ENCODE measurements at regions not wholly inside any gene's neighbourhood (a gene's known extent, or its start where the extent isn't known, plus 50 kb on each side); places are given as distances from the start of the nearest gene placed in this dataset.
"Not testable (repeated sequence)": the region's sequence is repeated elsewhere in the genome, so short reads cannot be mapped to it uniquely, and the experiment has no call there.

- Histone ChIP-seq H3K27me3 (no peaks in the 10 kb centered on the region), H3K36me3 (no peaks in the 10 kb centered on the region), H3K9me3 (no peaks in the 10 kb centered on the region), H3K4me3 (no peak overlapping the region), H3K4me1 (peaks cover 6% of the 10 kb centered on the region), H3K27ac (no peak overlapping the region)
- no peak for DNase-seq (ENCODE audit: low spot score in 2 of 2)
- 41% methylated on average over 3 of the region's 3 CpGs for WGBS
- TF ChIP-seq POLR2AphosphoS5 (IDR thresholded peaks at IDR 0.05) = no peak
- no peak for TF ChIP-seq EP300 (IDR thresholded peaks at IDR 0.05)
- TF ChIP-seq CTCF (IDR thresholded peaks at IDR 0.05) = no peak
- no peak for TF ChIP-seq POLR2A (IDR thresholded peaks at IDR 0.05)
Measured at GRCh38 chr7:69109246-69109645, 489.0 kb upstream of the AUTS2 start.

GRCh38 chr7:69109879-69110278, 488.4 kb upstream of the AUTS2 start:
- 93% methylated on average over 7 of the region's 7 CpGs for WGBS
- Histone ChIP-seq H3K4me3 (no peak overlapping the region), H3K36me3 (no peaks in the 10 kb centered on the region), H3K9me3 (no peaks in the 10 kb centered on the region), H3K27ac (no peak overlapping the region), H3K27me3 (no peaks in the 10 kb centered on the region), H3K4me1 (peaks cover 6% of the 10 kb centered on the region)
- TF ChIP-seq CTCF (IDR thresholded peaks at IDR 0.05) (no peak), EP300 (IDR thresholded peaks at IDR 0.05) (no peak), POLR2AphosphoS5 (IDR thresholded peaks at IDR 0.05) (no peak), POLR2A (IDR thresholded peaks at IDR 0.05) (no peak)
- DNase-seq (ENCODE audit: low spot score in 2 of 2) = no peak

- no peak for DNase-seq (ENCODE audit: low spot score in 2 of 2)
- no peaks in the 10 kb centered on the region for H3K27me3 ChIP-seq
- TF ChIP-seq CTCF (IDR thresholded peaks at IDR 0.05) = no peak
- no peak for TF ChIP-seq POLR2AphosphoS5 (IDR thresholded peaks at IDR 0.05)
- no peak for TF ChIP-seq POLR2A (IDR thresholded peaks at IDR 0.05)
- TF ChIP-seq EP300 (IDR thresholded peaks at IDR 0.05) = no peak
Measured at GRCh38 chr7:69110450-69111050, 487.7 kb upstream of the AUTS2 start.

GRCh38 chr7:69114374-69114773, 483.9 kb upstream of the AUTS2 start:
- Histone ChIP-seq H3K27ac (no peak overlapping the region), H3K4me3 (no peak overlapping the region), H3K4me1 (no peaks in the 10 kb centered on the region), H3K36me3 (no peaks in the 10 kb centered on the region), H3K27me3 (no peaks in the 10 kb centered on the region), H3K9me3 (no peaks in the 10 kb centered on the region)
- TF ChIP-seq CTCF (IDR thresholded peaks at IDR 0.05) (no peak), POLR2AphosphoS5 (IDR thresholded peaks at IDR 0.05) (no peak), POLR2A (IDR thresholded peaks at IDR 0.05) (no peak), EP300 (IDR thresholded peaks at IDR 0.05) (no peak)
- 56% methylated on average over 2 of the region's 2 CpGs for WGBS
- DNase-seq (ENCODE audit: low spot score in 2 of 2) = no peak

More at GRCh38 chr7:69110450-69111050, 487.7 kb upstream of the AUTS2 start:
- 78% methylated on average over 10 of the region's 10 CpGs for WGBS
- Histone ChIP-seq H3K4me3 (no peak overlapping the region), H3K4me1 (peaks cover 3% of the 10 kb centered on the region), H3K9me3 (no peaks in the 10 kb centered on the region), H3K36me3 (no peaks in the 10 kb centered on the region), H3K27ac (no peak overlapping the region)

GRCh38 chr7:69115788-69116187, 482.5 kb upstream of the AUTS2 start:
- Histone ChIP-seq H3K4me3 (no peak overlapping the region), H3K27ac (no peak overlapping the region), H3K9me3 (no peaks in the 10 kb centered on the region), H3K27me3 (no peaks in the 10 kb centered on the region), H3K4me1 (no peaks in the 10 kb centered on the region), H3K36me3 (no peaks in the 10 kb centered on the region)
- no peak for DNase-seq (ENCODE audit: low spot score in 2 of 2)
- 61% methylated on average over 3 of the region's 3 CpGs for WGBS
- TF ChIP-seq CTCF (IDR thresholded peaks at IDR 0.05) (no peak), EP300 (IDR thresholded peaks at IDR 0.05) (no peak), POLR2AphosphoS5 (IDR thresholded peaks at IDR 0.05) (no peak), POLR2A (IDR thresholded peaks at IDR 0.05) (no peak)

- not testable (repeated sequence) for H3K4me3 ChIP-seq; DNase-seq (ENCODE audit: low spot score in 2 of 2); H3K27ac ChIP-seq; H3K9me3 ChIP-seq; H3K36me3 ChIP-seq; H3K4me1 ChIP-seq; H3K27me3 ChIP-seq
- 77% methylated on average over 4 of the region's 4 CpGs for WGBS
Measured at GRCh38 chr7:69116196-69116595, 482.1 kb upstream of the AUTS2 start.
